Endodermal cell (in vitro differentiated cells): ENCODE measurements at regions not wholly inside any gene's neighbourhood (a gene's known extent, or its start where the extent isn't known, plus 50 kb on each side); places are given as distances from the start of the nearest gene placed in this dataset.

Experiments
- DNase-seq: peaks from one replicate; pipeline ENCODE4 v3.0.0-alpha.2; 2017
- H3K27ac ChIP-seq: 2 replicates; pipeline ENCODE4 v1.5.1; 2013; ENCODE audit warnings: mild to moderate bottlenecking, low read depth, low read length, moderate library complexity
- H3K27me3 ChIP-seq: 2 replicates; pipeline ENCODE4 v1.6.1; 2013; ENCODE audit warnings: mild to moderate bottlenecking, low read length, moderate library complexity; ENCODE audit not compliant: insufficient read depth, control insufficient read depth, poor library complexity, severe bottlenecking
- H3K36me3 ChIP-seq: 2 replicates; pipeline ENCODE4 v1.7.0; 2013; ENCODE audit warnings: mild to moderate bottlenecking, low read length, moderate library complexity; ENCODE audit not compliant: control insufficient read depth, insufficient read depth
- H3K4me1 ChIP-seq: one replicate; pipeline ENCODE4 v1.7.0; 2013; ENCODE audit warnings: low read length; ENCODE audit not compliant: control insufficient read depth, insufficient read depth
- H3K4me3 ChIP-seq: 2 replicates; pipeline ENCODE4 v1.5.1; 2013; ENCODE audit warnings: mild to moderate bottlenecking, low read length, moderate library complexity
- H3K9ac ChIP-seq: 2 replicates; pipeline ENCODE4 v1.6.1; 2013; ENCODE audit warnings: mild to moderate bottlenecking, low read length, moderate library complexity; ENCODE audit not compliant: poor library complexity, severe bottlenecking; ENCODE audit errors: extremely low read depth
- H3K9me3 ChIP-seq: 2 replicates; pipeline ENCODE4 v1.6.1; 2013; ENCODE audit warnings: mild to moderate bottlenecking, low read length, moderate library complexity; ENCODE audit not compliant: control insufficient read depth
- H3K27ac Mint-ChIP-seq: 2 replicates; pipeline ENCODE4 v1.8.0; 2020; ENCODE audit warnings: mixed read lengths
- H3K27me3 Mint-ChIP-seq: 2 replicates; pipeline ENCODE4 v1.8.0; 2021; ENCODE audit warnings: mild to moderate bottlenecking, mixed read lengths; ENCODE audit not compliant: insufficient read depth
- H3K36me3 Mint-ChIP-seq: 2 replicates; pipeline ENCODE4 v1.8.0; 2020; ENCODE audit warnings: low read depth, mixed read lengths
- H3K4me1 Mint-ChIP-seq: 2 replicates; pipeline ENCODE4 v1.8.0; 2020; ENCODE audit warnings: mixed read lengths
- H3K4me3 Mint-ChIP-seq: 2 replicates; pipeline ENCODE4 v1.8.0; 2020; ENCODE audit warnings: mild to moderate bottlenecking, moderate library complexity, mixed read lengths
- H3K9me3 Mint-ChIP-seq: 2 replicates; pipeline ENCODE4 v1.8.0; 2020; ENCODE audit warnings: mild to moderate bottlenecking, mixed read lengths
- WGBS, 2 experiments: methylation state at CpG; one replicate each; pipeline versions ENCODE4 v1.1.5 to v1.1.7; 2013; ENCODE audit warnings: missing lambda C conversion rate in 2 of 2, mixed read lengths in 1 of 2; ENCODE audit not compliant: insufficient coverage in 1 of 2, insufficient read length in 1 of 2; 5-methylcytosine and 5-hydroxymethylcytosine counted together
- TF ChIP-seq, protein P1 (sequence below): fragments of 200-600 bp; sonication (generic); conservative IDR thresholded peaks from 2 replicates; pipeline ENCODE4 v1.5.0; 2021; ENCODE audit warnings: antibody characterized with exemption, mild to moderate bottlenecking

DNA sequence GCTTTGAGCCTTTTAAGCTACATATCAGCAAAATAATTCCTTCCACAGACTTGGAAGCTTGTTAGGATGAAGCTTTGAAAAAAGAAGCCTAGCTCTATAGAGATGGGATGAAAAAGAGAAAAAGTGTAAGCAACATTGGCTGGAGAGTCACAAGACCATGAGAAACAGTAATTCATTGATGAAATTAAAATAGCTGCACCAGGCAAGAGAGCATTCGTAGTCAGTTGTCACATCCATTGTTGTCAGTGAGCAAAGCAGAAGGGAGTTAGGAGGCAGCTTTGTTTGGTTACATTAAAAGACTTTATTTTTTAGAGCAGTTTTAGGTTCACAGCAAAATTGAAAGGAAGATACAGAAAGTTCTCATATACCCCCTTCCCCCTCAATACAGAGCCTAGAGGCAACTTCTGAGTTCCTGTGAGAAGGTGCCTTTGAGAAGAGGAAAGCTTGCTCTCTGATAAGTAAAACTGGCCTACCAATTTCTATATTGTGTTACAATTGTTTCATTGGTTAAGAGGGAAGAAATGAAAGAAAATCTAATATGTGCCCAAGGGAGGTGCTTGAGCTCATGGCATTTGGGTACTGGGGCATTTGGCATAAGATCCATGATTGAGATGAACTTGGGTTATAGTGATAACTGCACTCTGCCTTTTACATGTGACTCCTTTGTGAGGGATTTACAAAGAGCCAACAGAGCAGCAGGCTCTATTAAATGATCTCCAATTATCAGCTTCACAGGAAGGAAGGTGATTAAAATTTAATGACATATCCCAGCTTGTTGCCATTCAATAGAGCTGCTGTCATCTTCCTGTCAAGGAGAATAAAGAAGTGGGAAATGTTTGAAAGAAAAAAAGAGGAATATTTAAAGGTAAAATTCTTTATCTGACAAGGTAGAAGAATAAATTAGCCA is 361.3 kb upstream of the TMTC1 start:
- Histone ChIP-seq H3K4me3 (peak overlapping the region; percentile 16), H3K27ac (no peak overlapping the region), H3K9me3 (peaks cover 4% of the 10 kb centered on the region), H3K27me3 (no peaks in the 10 kb centered on the region), H3K9ac (no peak overlapping the region), H3K36me3 (no peaks in the 10 kb centered on the region), H3K4me1 (peaks cover 12% of the 10 kb centered on the region)
- H3K36me3 Mint-ChIP-seq: no peaks in the 10 kb centered on the region
- H3K9me3 Mint-ChIP-seq: peaks cover 2% of the 10 kb centered on the region
- 80 to 98% methylated on average over 1 of the region's 1 CpG for WGBS, 2 experiments
- DNase-seq: no peak
- peaks cover 30% of the 10 kb centered on the region for H3K4me1 Mint-ChIP-seq
- no peaks in the 10 kb centered on the region for H3K27me3 Mint-ChIP-seq
- TF ChIP-seq, protein P1, sequence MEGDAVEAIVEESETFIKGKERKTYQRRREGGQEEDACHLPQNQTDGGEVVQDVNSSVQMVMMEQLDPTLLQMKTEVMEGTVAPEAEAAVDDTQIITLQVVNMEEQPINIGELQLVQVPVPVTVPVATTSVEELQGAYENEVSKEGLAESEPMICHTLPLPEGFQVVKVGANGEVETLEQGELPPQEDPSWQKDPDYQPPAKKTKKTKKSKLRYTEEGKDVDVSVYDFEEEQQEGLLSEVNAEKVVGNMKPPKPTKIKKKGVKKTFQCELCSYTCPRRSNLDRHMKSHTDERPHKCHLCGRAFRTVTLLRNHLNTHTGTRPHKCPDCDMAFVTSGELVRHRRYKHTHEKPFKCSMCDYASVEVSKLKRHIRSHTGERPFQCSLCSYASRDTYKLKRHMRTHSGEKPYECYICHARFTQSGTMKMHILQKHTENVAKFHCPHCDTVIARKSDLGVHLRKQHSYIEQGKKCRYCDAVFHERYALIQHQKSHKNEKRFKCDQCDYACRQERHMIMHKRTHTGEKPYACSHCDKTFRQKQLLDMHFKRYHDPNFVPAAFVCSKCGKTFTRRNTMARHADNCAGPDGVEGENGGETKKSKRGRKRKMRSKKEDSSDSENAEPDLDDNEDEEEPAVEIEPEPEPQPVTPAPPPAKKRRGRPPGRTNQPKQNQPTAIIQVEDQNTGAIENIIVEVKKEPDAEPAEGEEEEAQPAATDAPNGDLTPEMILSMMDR: no peak
- no peak overlapping the region for H3K27ac Mint-ChIP-seq
- no peak overlapping the region for H3K4me3 Mint-ChIP-seq

DNA sequence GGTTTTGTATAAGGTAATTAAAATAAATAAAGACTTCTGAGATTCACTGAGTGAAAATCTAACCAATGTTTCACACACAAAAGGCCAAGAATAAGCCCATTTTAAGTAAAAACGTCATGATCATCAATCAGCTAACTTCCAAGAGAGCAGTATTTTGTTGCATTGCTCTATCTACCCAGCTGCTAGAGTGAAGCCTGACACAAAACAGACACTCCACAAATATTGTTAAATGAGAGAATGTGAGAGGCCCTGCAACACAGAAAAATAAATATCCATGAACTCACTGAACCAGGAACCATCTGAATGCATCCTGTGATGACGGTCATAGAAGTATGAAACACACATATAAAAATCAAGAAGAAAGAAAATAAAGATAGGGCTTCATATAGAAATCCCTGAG is 358.6 kb upstream of the TMTC1 start:
- peaks cover 30% of the 10 kb centered on the region for H3K4me1 Mint-ChIP-seq
- no peaks in the 10 kb centered on the region for H3K27me3 Mint-ChIP-seq
- H3K27ac ChIP-seq: no peak overlapping the region
- TF ChIP-seq, protein P1: no peak
- no peak overlapping the region for H3K4me3 Mint-ChIP-seq
- no peak for DNase-seq
- H3K9me3 Mint-ChIP-seq: peaks cover 2% of the 10 kb centered on the region
- H3K27me3 ChIP-seq: no peaks in the 10 kb centered on the region
- H3K4me3 ChIP-seq: no peak overlapping the region
- H3K36me3 ChIP-seq: no peaks in the 10 kb centered on the region
- H3K36me3 Mint-ChIP-seq: no peaks in the 10 kb centered on the region
- no peak overlapping the region for H3K27ac Mint-ChIP-seq
- H3K4me1 ChIP-seq: peaks cover 12% of the 10 kb centered on the region
- 94 to 100% methylated on average over 1 to 2 of the region's 2 CpGs for WGBS, 2 experiments
- peaks cover 9% of the 10 kb centered on the region for H3K9me3 ChIP-seq
- no peak overlapping the region for H3K9ac ChIP-seq

DNA sequence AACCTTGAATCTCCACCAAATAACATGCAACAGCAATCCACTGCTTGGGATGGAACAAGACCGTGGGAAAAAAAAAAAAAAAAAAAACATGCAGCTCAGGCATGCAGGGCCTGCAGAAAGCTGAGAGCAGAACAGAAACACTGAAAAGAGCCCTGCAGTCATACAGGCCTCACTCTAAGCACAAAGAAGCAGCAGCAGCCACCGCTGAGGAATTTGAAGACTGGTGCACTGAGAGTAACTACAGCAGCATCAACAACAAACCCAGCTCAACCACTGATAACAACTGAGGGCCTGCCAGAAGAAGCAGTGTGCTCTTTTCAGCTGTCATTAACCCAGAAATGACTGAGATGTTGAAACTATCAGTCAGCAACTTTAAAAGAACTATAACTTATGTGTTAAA is 354.7 kb upstream of the TMTC1 start:
- peak overlapping the region; percentile 62 for H3K27ac Mint-ChIP-seq
- 17 to 77% methylated on average over 1 to 2 of the region's 2 CpGs for WGBS, 2 experiments

More for the DNA sequence above, 354.7 kb upstream of the TMTC1 start:
- Histone ChIP-seq H3K4me1 (no peaks in the 10 kb centered on the region), H3K27me3 (no peaks in the 10 kb centered on the region), H3K9ac (no peak overlapping the region), H3K36me3 (no peaks in the 10 kb centered on the region), H3K27ac (peak overlapping the region; percentile 66), H3K4me3 (no peak overlapping the region), H3K9me3 (peaks cover 9% of the 10 kb centered on the region)
- H3K27me3 Mint-ChIP-seq: no peaks in the 10 kb centered on the region
- no peaks in the 10 kb centered on the region for H3K36me3 Mint-ChIP-seq
- no peak overlapping the region for H3K4me3 Mint-ChIP-seq
- TF ChIP-seq, protein P1: no peak
- DNase-seq: peak; percentile 60
- peaks cover 9% of the 10 kb centered on the region for H3K4me1 Mint-ChIP-seq
- H3K9me3 Mint-ChIP-seq: peaks cover 2% of the 10 kb centered on the region
